ENCODE measurements at regions not wholly inside any gene's neighbourhood (a gene's known extent, or its start where the extent isn't known, plus 50 kb on each side); places are given as distances from the start of the nearest gene placed in this dataset.

DNA sequence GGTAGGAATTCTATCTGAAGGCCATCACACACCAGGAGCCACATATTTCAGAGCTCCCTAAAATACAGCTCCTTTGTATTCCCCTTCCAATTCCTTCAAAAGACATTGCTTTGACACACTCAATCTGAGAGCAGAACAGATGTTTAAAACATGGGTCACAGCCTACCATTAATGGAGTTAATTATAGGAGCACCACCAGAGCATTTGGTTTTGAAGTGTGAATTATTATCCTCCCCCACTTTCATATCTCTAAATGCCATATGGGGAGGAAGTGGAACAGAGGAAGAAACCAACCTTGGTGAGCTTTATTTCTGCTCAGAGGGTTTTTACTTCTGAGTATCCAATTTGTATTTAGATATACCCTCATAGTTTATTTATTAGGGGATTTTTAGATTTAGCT lies 50.7 kb upstream of the TNFRSF21 start:
- TF ChIP-seq FOXA1 (IDR thresholded peaks at IDR 0.05) (no peak), SP1 (IDR thresholded peaks at IDR 0.05) (no peak), REST (IDR thresholded peaks at IDR 0.05) (no peak), RAD21 (IDR thresholded peaks at IDR 0.05) (no peak), CTCF (IDR thresholded peaks at IDR 0.05; ENCODE audit: low read depth, low read length, missing input control) (no peak), TAF1 (conservative IDR thresholded peaks at IDR 0.05) (no peak)
- TF ChIP-seq, protein P1, sequence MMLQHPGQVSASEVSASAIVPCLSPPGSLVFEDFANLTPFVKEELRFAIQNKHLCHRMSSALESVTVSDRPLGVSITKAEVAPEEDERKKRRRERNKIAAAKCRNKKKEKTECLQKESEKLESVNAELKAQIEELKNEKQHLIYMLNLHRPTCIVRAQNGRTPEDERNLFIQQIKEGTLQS (IDR thresholded peaks at IDR 0.05): no peak
